CD4-positive, alpha-beta memory T cell (primary cell): ENCODE measurements at regions not wholly inside any gene's neighbourhood (a gene's known extent, or its start where the extent isn't known, plus 50 kb on each side); places are given as distances from the start of the nearest gene placed in this dataset.
A peak's percentile ranks its signal among the peaks of the same experiment; 100 is the strongest.

Experiments
- CTCF ChIA-PET: fragments of 350-600 bp; sonication (Branson Sonifier 250); formaldehyde crosslinking; loops from one replicate; lab custom pipeline; 2021; ENCODE audit warnings: inconsistent platforms; ENCODE audit not compliant: partially characterized antibody; lab: Charles Lee
- POLR2A ChIA-PET: fragments of 350-600 bp; sonication (Branson Sonifier 250); formaldehyde crosslinking; loops from one replicate; lab custom pipeline; 2021; ENCODE audit not compliant: partially characterized antibody; lab: Charles Lee
- DNase-seq, 5 donors: peaks; one replicate each; pipeline versions ENCODE4 v3.0.0 to v3.0.0-alpha.2; 2020 to 2022; ENCODE audit warnings: mixed read lengths in 1 of 5
- H3K27ac ChIP-seq: one replicate; pipeline ENCODE4 v1.7.0; 2013; ENCODE audit warnings: low read depth, low read length
- H3K27me3 ChIP-seq: 2 replicates; pipeline ENCODE4 v1.7.0; 2013; ENCODE audit warnings: mild to moderate bottlenecking, low read length, moderate library complexity; ENCODE audit not compliant: insufficient read depth
- H3K36me3 ChIP-seq: 2 replicates; pipeline ENCODE4 v1.7.0; 2013; ENCODE audit warnings: mild to moderate bottlenecking, low read length, moderate library complexity; ENCODE audit not compliant: insufficient read depth
- H3K4me1 ChIP-seq: 2 replicates; pipeline ENCODE4 v1.7.0; 2013; ENCODE audit warnings: mild to moderate bottlenecking, low read length, moderate library complexity; ENCODE audit not compliant: insufficient read depth
- H3K4me3 ChIP-seq, 2 donors: one replicate each; pipeline ENCODE4 v1.7.0; 2013; ENCODE audit warnings: low read length in 2 of 2, mild to moderate bottlenecking in 1 of 2
- H3K9me3 ChIP-seq, 2 donors: one replicate each; pipeline ENCODE4 v1.7.0; 2013; ENCODE audit warnings: low read length in 2 of 2, control low read depth in 1 of 2; ENCODE audit not compliant: control insufficient read depth in 1 of 2
- H3K27ac Mint-ChIP-seq, 7 donors: one replicate each; pipeline ENCODE4 v1.8.0; 2020 to 2021; ENCODE audit warnings: mixed read lengths in 7 of 7, mild to moderate bottlenecking in 6 of 7, inconsistent platforms in 3 of 7, moderate library complexity in 3 of 7
- H3K27me3 Mint-ChIP-seq, 2 donors: one replicate each; pipeline ENCODE4 v1.8.0; 2020 to 2021; ENCODE audit warnings: mixed read lengths in 2 of 2
- H3K36me3 Mint-ChIP-seq, 2 donors: one replicate each; pipeline ENCODE4 v1.8.0; 2020 to 2021; ENCODE audit warnings: mixed read lengths in 2 of 2, inconsistent platforms in 1 of 2, mild to moderate bottlenecking in 1 of 2
- H3K4me1 Mint-ChIP-seq, 4 donors: one replicate each; pipeline ENCODE4 v1.8.0; 2020 to 2021; ENCODE audit warnings: mixed read lengths in 4 of 4, mild to moderate bottlenecking in 1 of 4
- H3K4me3 Mint-ChIP-seq, 8 donors: one replicate each; pipeline ENCODE4 v1.8.0; 2020 to 2021; ENCODE audit warnings: mixed read lengths in 8 of 8, mild to moderate bottlenecking in 7 of 8, moderate library complexity in 6 of 8, inconsistent platforms in 3 of 8
- H3K9me3 Mint-ChIP-seq, 8 donors: one replicate each; pipeline ENCODE4 v1.8.0; 2020 to 2021; ENCODE audit warnings: mixed read lengths in 8 of 8, mild to moderate bottlenecking in 5 of 8, inconsistent platforms in 3 of 8, moderate library complexity in 1 of 8
- intact Hi-C: fragments of 100-400 bp; cut with micrococcal nuclease; formaldehyde crosslinking; loops from one replicate; pipeline ENCODE4 v1.15.1; 2023

GRCh38 chr13:30359991-30360390 is 52.6 kb upstream of the KATNAL1 start:
- no peak for DNase-seq
- Mint-ChIP-seq H3K27me3 (no peaks in the 10 kb centered on the region), H3K9me3 (no peaks in the 10 kb centered on the region), H3K4me1 (peaks cover 9 to 24% (median 12%) of the 10 kb centered on the region in 4 donors), H3K36me3 (peaks cover 61 to 70% of the 10 kb centered on the region in 2 donors), H3K4me3 (no peak overlapping the region), H3K27ac (peak overlapping the region in 1 of 7 donors; percentile 3)
- H3K9me3 ChIP-seq: no peaks in the 10 kb centered on the region
- peaks cover 23% of the 10 kb centered on the region for H3K36me3 ChIP-seq
- intact Hi-C loops: no loop called here
- peaks cover 5% of the 10 kb centered on the region for H3K4me1 ChIP-seq
- no peak overlapping the region for H3K27ac ChIP-seq
- CTCF ChIA-PET: interaction anchor here (1.1 kb wide), 1 partner anchor 103 kb away, joined by 3 read pairs; no protein-coding TSS in a partner anchor
- H3K4me3 ChIP-seq: no peak overlapping the region
- H3K27me3 ChIP-seq: no peaks in the 10 kb centered on the region
- POLR2A ChIA-PET: no interaction called here

GRCh38 chr13:30360586-30360985 is 53.2 kb upstream of the KATNAL1 start:
- CTCF ChIA-PET: interaction anchor here (1.1 kb wide), 1 partner anchor 102 kb away, joined by 3 read pairs; no protein-coding TSS in a partner anchor
- POLR2A ChIA-PET: no interaction called here
- peaks cover 63 to 72% of the 10 kb centered on the region in 2 donors for H3K36me3 Mint-ChIP-seq

GRCh38 chr13:30362005-30362788 is 54.8 kb upstream of the KATNAL1 start:
- H3K27ac Mint-ChIP-seq: peak overlapping the region in 3 of 7 donors; percentile 9 to 62 (median 13)
- H3K27me3 ChIP-seq: no peaks in the 10 kb centered on the region

More at GRCh38 chr13:30360586-30360985, 53.2 kb upstream of the KATNAL1 start:
- H3K27ac ChIP-seq: no peak overlapping the region
- no peaks in the 10 kb centered on the region for H3K27me3 ChIP-seq
- H3K4me1 Mint-ChIP-seq: peaks cover 11 to 28% (median 13%) of the 10 kb centered on the region in 4 donors
- H3K4me3 ChIP-seq: no peak overlapping the region
- no peak overlapping the region for H3K4me3 Mint-ChIP-seq
- intact Hi-C loops: no loop called here
- DNase-seq: no peak
- peaks cover 27% of the 10 kb centered on the region for H3K36me3 ChIP-seq
- H3K9me3 ChIP-seq: no peaks in the 10 kb centered on the region
- H3K9me3 Mint-ChIP-seq: no peaks in the 10 kb centered on the region
- H3K27me3 Mint-ChIP-seq: no peaks in the 10 kb centered on the region
- peaks cover 6% of the 10 kb centered on the region for H3K4me1 ChIP-seq
- no peak overlapping the region for H3K27ac Mint-ChIP-seq

DNA sequence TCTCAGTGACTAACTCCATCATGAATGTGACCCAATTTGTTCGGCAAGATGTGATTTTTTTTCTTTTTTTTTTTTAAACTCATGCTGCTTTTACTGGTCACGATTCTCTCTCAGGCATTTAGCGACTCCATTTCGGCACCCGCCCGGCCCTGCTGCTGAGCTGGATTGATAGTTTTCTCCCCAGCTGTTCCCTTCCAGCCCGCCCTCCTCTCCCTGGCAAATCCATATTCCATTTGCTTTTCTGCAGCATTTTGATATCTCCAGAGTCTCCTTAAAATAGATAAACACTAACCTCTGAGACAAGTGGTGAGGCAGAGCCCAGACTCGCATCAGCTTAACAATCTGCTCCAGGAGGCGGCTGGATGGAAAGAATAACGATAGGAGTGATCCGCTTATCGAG is 55.5 kb upstream of the KATNAL1 start:
- no peak for DNase-seq
- peaks cover 49% of the 10 kb centered on the region for H3K36me3 ChIP-seq
- no peaks in the 10 kb centered on the region for H3K27me3 ChIP-seq
- H3K4me3 ChIP-seq: no peak overlapping the region
- ChIA-PET CTCF (interaction anchor here (0.6 to 1.8 kb wide), 3 partner anchors 9 to 208 kb away, joined by 3 to 7 read pairs (median 5); no protein-coding TSS in a partner anchor), POLR2A (interaction anchor here (0.6 to 1.3 kb wide), 2 partner anchors 33 to 252 kb away, joined by 3 read pairs; no protein-coding TSS in a partner anchor)
- peak overlapping the region in 2 of 7 donors; percentile 13 to 62 for H3K27ac Mint-ChIP-seq
- H3K27me3 Mint-ChIP-seq: no peaks in the 10 kb centered on the region
- H3K36me3 Mint-ChIP-seq: peaks cover 70 to 76% of the 10 kb centered on the region in 2 donors
- H3K27ac ChIP-seq: no peak overlapping the region
- H3K9me3 ChIP-seq: no peaks in the 10 kb centered on the region
- intact Hi-C loops: no loop called here
- H3K9me3 Mint-ChIP-seq: no peaks in the 10 kb centered on the region
- H3K4me1 ChIP-seq: peaks cover 14% of the 10 kb centered on the region
- H3K4me3 Mint-ChIP-seq: no peak overlapping the region
- peaks cover 14 to 32% (median 17%) of the 10 kb centered on the region in 4 donors for H3K4me1 Mint-ChIP-seq

More at GRCh38 chr13:30362005-30362788, 54.8 kb upstream of the KATNAL1 start:
- H3K9me3 ChIP-seq: no peaks in the 10 kb centered on the region
- H3K4me3 ChIP-seq: no peak overlapping the region
- peaks cover 9% of the 10 kb centered on the region for H3K4me1 ChIP-seq
- no peak overlapping the region for H3K4me3 Mint-ChIP-seq
- no peak overlapping the region for H3K27ac ChIP-seq
- intact Hi-C loops: no loop called here
- ChIA-PET CTCF (interaction anchor here (0.6 to 1.8 kb wide), 3 partner anchors 8 to 209 kb away, joined by 3 to 7 read pairs (median 5); no protein-coding TSS in a partner anchor), POLR2A (interaction anchor here (0.6 to 1.3 kb wide), 2 partner anchors 33 to 253 kb away, joined by 3 read pairs; no protein-coding TSS in a partner anchor)
- peaks cover 14 to 26% (median 16%) of the 10 kb centered on the region in 4 donors for H3K4me1 Mint-ChIP-seq
- no peaks in the 10 kb centered on the region for H3K27me3 Mint-ChIP-seq
- no peak for DNase-seq
- H3K36me3 Mint-ChIP-seq: peaks cover 68 to 78% of the 10 kb centered on the region in 2 donors
- H3K36me3 ChIP-seq: peaks cover 43% of the 10 kb centered on the region
- no peaks in the 10 kb centered on the region for H3K9me3 Mint-ChIP-seq

DNA sequence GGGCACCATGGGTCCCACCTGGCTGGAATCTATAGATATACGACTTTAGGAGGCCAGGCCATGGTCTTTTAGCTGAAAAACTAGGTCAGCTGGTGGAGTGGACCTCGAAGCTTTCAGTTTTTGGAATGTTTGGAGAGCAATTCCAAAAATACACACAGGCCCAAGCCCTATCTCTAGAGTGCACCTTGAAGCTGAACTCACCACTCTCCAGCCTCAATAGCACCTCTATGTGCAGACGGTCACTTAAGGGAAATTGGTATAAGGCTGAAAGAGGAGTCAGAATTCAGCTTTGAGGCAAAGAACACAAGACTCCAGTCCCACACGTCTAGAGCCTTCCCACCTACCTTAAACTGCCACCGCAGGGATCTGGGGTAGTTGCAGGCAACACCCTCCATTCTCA is 56.4 kb upstream of the KATNAL1 start:
- no peak for DNase-seq
- Mint-ChIP-seq H3K4me3 (no peak overlapping the region), H3K9me3 (no peaks in the 10 kb centered on the region), H3K27ac (no peak overlapping the region), H3K27me3 (no peaks in the 10 kb centered on the region), H3K36me3 (peaks cover 71 to 74% of the 10 kb centered on the region in 2 donors), H3K4me1 (peaks cover 18 to 38% (median 21%) of the 10 kb centered on the region in 4 donors)
- Histone ChIP-seq H3K4me3 (no peak overlapping the region), H3K27ac (no peak overlapping the region), H3K4me1 (peaks cover 22% of the 10 kb centered on the region), H3K27me3 (no peaks in the 10 kb centered on the region), H3K9me3 (no peaks in the 10 kb centered on the region), H3K36me3 (peaks cover 49% of the 10 kb centered on the region)
- ChIA-PET CTCF (interaction anchor here (1.8 kb wide), 1 partner anchor 9 kb away, joined by 7 read pairs; no protein-coding TSS in a partner anchor), POLR2A (no interaction called here)
- intact Hi-C loops: no loop called here

- no peak overlapping the region for H3K4me3 Mint-ChIP-seq
- DNase-seq: no peak
- H3K27ac Mint-ChIP-seq: no peak overlapping the region
- peaks cover 75 to 78% of the 10 kb centered on the region in 2 donors for H3K36me3 Mint-ChIP-seq
- H3K4me3 ChIP-seq: no peak overlapping the region
- intact Hi-C loops: no loop called here
- ChIA-PET POLR2A (no interaction called here), CTCF (interaction anchor here (1.8 kb wide), 1 partner anchor 10 kb away, joined by 7 read pairs; no protein-coding TSS in a partner anchor)
- peaks cover 22 to 42% (median 25%) of the 10 kb centered on the region in 4 donors for H3K4me1 Mint-ChIP-seq
- no peak overlapping the region for H3K27ac ChIP-seq
- H3K27me3 Mint-ChIP-seq: no peaks in the 10 kb centered on the region
- H3K9me3 ChIP-seq: no peaks in the 10 kb centered on the region
- H3K4me1 ChIP-seq: peaks cover 26% of the 10 kb centered on the region
- H3K9me3 Mint-ChIP-seq: no peaks in the 10 kb centered on the region
- H3K36me3 ChIP-seq: peaks cover 49% of the 10 kb centered on the region
- no peaks in the 10 kb centered on the region for H3K27me3 ChIP-seq
These were observed 56.8 kb upstream of the KATNAL1 start for GRCh38 chr13:30364133-30364532.

DNA sequence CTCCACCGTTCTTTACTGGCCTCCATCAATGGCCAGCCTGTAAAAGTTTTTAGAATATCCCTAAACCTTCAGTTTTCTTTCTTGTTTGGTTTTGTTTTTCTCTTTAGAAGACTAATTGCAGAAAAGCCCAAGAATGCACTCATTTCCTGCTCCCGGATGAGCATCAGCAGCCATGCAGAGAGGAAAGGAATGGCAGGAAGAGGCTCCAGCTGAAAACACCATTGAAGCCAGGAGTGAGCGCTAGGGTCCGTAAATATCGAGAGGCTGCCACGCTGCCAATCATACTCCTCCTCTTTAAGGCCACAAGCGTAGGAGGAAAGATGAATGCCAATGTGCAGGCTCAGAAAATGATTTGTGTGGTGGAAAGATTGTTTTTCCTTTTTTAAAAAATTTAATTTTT is 57.4 kb upstream of the UBE2L5 start:
- H3K4me1 ChIP-seq: peaks cover 33% of the 10 kb centered on the region
- no peak overlapping the region for H3K27ac ChIP-seq
- H3K27me3 ChIP-seq: no peaks in the 10 kb centered on the region
- peaks cover 21 to 49% (median 29%) of the 10 kb centered on the region in 4 donors for H3K4me1 Mint-ChIP-seq
- H3K27ac Mint-ChIP-seq: no peak overlapping the region
- POLR2A ChIA-PET: no interaction called here
- H3K27me3 Mint-ChIP-seq: no peaks in the 10 kb centered on the region
- no peak overlapping the region for H3K4me3 Mint-ChIP-seq
- no peak for DNase-seq
- peaks cover 73 to 77% of the 10 kb centered on the region in 2 donors for H3K36me3 Mint-ChIP-seq
- H3K9me3 Mint-ChIP-seq: no peaks in the 10 kb centered on the region
- CTCF ChIA-PET: interaction anchor here (1.2 kb wide), 1 partner anchor 19 kb away, joined by 6 read pairs; no protein-coding TSS in a partner anchor
- no peaks in the 10 kb centered on the region for H3K9me3 ChIP-seq
- H3K4me3 ChIP-seq: no peak overlapping the region
- intact Hi-C loops: no loop called here
- peaks cover 42% of the 10 kb centered on the region for H3K36me3 ChIP-seq
